ENCODE measurements at regions not wholly inside any gene's neighbourhood (a gene's known extent, or its start where the extent isn't known, plus 50 kb on each side); places are given as distances from the start of the nearest gene placed in this dataset.

DNA sequence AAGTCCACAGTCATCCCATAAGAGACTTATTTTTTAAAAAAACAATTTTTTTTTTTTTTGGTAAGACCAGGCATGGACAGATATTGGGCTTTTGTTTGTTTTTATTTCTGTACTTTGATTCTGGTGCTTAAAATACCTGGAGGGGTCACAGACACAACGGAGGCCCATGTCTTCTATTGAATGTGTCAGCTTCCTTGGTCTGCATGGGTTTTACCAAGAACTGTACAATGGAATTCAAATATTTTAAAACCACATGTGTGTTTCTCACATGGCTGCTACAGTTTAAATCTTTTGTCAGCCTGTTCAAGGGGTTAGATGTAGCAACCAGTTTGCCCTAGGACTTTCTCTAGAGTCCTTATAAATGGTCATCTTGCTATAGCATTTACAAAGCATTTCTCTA lies 139.8 kb downstream of the SOX4 start:
- no peaks in the 10 kb centered on the region for H3K36me3 ChIP-seq (ENCODE audit: control insufficient read depth, insufficient read depth, low read length)
- no peaks in the 10 kb centered on the region for H3K27me3 ChIP-seq (ENCODE audit: control insufficient read depth, insufficient read depth, low read length)
- DNase-seq (ENCODE audit: low read depth) = no peak
- TF ChIP-seq, protein P1, sequence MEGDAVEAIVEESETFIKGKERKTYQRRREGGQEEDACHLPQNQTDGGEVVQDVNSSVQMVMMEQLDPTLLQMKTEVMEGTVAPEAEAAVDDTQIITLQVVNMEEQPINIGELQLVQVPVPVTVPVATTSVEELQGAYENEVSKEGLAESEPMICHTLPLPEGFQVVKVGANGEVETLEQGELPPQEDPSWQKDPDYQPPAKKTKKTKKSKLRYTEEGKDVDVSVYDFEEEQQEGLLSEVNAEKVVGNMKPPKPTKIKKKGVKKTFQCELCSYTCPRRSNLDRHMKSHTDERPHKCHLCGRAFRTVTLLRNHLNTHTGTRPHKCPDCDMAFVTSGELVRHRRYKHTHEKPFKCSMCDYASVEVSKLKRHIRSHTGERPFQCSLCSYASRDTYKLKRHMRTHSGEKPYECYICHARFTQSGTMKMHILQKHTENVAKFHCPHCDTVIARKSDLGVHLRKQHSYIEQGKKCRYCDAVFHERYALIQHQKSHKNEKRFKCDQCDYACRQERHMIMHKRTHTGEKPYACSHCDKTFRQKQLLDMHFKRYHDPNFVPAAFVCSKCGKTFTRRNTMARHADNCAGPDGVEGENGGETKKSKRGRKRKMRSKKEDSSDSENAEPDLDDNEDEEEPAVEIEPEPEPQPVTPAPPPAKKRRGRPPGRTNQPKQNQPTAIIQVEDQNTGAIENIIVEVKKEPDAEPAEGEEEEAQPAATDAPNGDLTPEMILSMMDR (IDR thresholded peaks at IDR 0.05; ENCODE audit: insufficient read depth, low read length, poor library complexity, severe bottlenecking) = no peak
- no peak overlapping the region for H3K4me3 ChIP-seq (ENCODE audit: low read depth, low read length)

DNA sequence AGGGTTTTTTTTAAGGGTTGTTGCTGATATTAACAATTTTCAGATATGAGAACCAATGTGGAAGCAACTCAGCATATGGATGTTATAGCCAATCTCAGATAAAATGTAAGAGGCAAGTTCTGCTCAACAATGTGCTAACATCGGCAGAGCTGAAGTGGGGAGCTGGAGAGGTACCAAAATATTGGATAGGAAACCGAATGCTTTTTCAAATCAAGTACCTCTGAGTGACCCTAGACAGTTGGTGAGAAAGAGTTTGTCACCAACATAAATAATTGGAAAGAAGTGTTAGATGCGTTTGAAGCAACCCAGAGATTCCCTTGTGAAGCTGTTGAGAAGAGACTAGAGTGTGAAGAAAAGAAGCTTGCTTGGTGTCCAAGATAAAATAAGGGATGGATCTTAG lies 140.7 kb downstream of the SOX4 start:
- no peak for DNase-seq (ENCODE audit: low read depth)
- Histone ChIP-seq H3K36me3 (ENCODE audit: control insufficient read depth, insufficient read depth, low read length) (no peaks in the 10 kb centered on the region), H3K27me3 (ENCODE audit: control insufficient read depth, insufficient read depth, low read length) (no peaks in the 10 kb centered on the region), H3K4me3 (ENCODE audit: low read depth, low read length) (no peak overlapping the region)
- TF ChIP-seq, protein P1 (IDR thresholded peaks at IDR 0.05; ENCODE audit: insufficient read depth, low read length, poor library complexity, severe bottlenecking) = no peak

DNA sequence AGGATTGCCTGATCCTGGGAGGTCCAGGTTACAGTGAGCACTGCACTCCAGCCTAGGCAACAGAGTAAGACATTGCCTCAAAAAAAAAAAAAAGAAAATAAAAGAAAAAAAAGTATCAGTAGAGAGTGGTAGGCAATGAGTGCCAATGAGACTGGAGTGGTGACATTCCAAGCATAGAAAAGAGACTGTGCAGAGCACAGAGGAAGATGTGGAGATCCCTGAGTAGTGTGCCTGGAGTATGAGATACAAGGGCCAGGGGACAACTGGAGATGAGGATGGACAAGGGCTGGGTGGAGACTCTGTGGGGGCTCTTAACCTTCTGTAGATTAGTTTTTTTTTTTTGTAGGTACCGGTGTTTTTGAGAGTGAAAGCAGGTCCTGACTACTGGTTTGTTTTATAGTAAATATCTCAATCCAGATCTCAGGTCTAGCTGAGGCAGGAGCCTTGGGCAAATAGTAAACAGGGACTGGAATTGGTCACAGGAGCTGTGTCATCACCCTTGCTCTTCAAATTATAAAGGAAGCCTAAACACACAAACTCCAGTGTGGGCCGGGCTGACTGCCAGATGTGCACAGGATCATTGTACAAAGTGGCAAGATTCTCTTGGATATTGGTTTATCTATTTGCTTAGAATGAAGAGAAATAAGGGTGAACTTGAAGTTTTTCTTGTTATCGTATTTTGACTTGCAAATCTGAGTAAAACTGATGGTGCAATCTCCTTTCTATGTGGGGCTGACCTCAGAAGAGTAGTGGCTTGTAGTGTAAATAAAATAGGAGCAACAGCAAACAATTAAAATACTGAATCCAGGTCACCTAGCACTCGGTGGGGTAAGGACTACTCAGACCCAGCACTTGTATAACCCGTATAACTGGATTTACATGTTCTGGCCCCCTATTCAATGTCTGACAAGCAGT lies 144.9 kb downstream of the SOX4 start:
- Histone ChIP-seq H3K27me3 (ENCODE audit: control insufficient read depth, insufficient read depth, low read length) (no peaks in the 10 kb centered on the region), H3K36me3 (ENCODE audit: control insufficient read depth, insufficient read depth, low read length) (no peaks in the 10 kb centered on the region), H3K4me3 (ENCODE audit: low read depth, low read length) (no peak overlapping the region)
- TF ChIP-seq, protein P1 (IDR thresholded peaks at IDR 0.05; ENCODE audit: insufficient read depth, low read length, poor library complexity, severe bottlenecking) = no peak
- no peak for DNase-seq (ENCODE audit: low read depth)

DNA sequence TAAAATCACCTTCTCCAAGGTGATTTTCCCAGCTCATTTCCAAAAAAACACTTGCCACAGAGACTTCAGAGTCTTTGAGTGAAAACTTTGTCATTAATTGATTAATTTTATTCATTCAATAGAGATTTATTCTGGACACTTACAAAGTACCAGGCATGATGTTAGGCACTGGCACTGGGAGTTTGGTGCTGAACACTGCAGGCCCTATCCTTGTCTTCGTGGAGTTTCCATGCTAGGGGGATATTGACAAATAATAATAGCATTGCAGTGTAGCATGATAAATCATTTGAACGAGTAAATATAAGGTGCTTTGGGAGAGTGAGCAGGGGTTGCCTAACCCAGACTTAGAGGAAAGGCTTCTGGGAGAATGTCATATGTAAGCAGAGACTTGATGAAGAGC lies 145.7 kb downstream of the SOX4 start:
- Histone ChIP-seq H3K36me3 (ENCODE audit: control insufficient read depth, insufficient read depth, low read length) (no peaks in the 10 kb centered on the region), H3K27me3 (ENCODE audit: control insufficient read depth, insufficient read depth, low read length) (no peaks in the 10 kb centered on the region), H3K4me3 (ENCODE audit: low read depth, low read length) (no peak overlapping the region)
- TF ChIP-seq, protein P1 (IDR thresholded peaks at IDR 0.05; ENCODE audit: insufficient read depth, low read length, poor library complexity, severe bottlenecking) = no peak
- no peak for DNase-seq (ENCODE audit: low read depth)

DNA sequence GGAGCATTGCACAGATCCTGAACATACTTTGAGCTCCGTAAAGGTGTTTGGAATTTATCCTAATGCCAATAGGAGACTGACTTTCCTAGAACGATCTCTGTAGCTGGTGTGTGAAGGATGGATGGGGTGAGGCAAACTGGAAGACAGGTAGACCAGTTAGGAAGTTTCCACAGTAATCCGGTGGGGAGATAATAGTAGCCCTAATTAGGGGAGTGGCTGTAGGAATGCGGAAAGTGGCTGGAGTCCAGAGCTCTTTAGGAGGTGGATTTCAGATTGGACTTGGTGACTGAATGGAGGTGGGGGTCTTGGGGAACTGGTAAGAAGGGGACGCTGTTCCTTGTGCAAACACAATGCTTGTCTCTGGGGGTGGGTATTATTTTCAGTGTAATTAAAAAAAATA lies 146.3 kb downstream of the SOX4 start:
- no peaks in the 10 kb centered on the region for H3K36me3 ChIP-seq (ENCODE audit: control insufficient read depth, insufficient read depth, low read length)
- DNase-seq (ENCODE audit: low read depth) = no peak
- no peak overlapping the region for H3K4me3 ChIP-seq (ENCODE audit: low read depth, low read length)
- TF ChIP-seq, protein P1 (IDR thresholded peaks at IDR 0.05; ENCODE audit: insufficient read depth, low read length, poor library complexity, severe bottlenecking) = no peak
- H3K27me3 ChIP-seq (ENCODE audit: control insufficient read depth, insufficient read depth, low read length) = no peaks in the 10 kb centered on the region
